Adrenal gland (tissue), 9 donors: ENCODE measurements at regions not wholly inside any gene's neighbourhood (a gene's known extent, or its start where the extent isn't known, plus 50 kb on each side); places are given as distances from the start of the nearest gene placed in this dataset.

Source experiments
- DNase-seq, 7 donors: peaks; one replicate each; pipeline ENCODE4 v3.0.0-alpha.2; 2019 to 2020
- H3K27ac ChIP-seq, 5 donors: fragments of 200-600 bp; sonication (generic) in 4 of 5; 1 replicate in 3 of 5; 2 replicates in 2 of 5; pipeline versions ENCODE4 v1.5.1 to v1.8.0; 2016 to 2020; ENCODE audit warnings: mild to moderate bottlenecking in 1 of 5
- H3K27me3 ChIP-seq: fragments of 200-600 bp; 2 replicates; pipeline ENCODE4 v1.8.0; 2021
- H3K36me3 ChIP-seq, 2 donors: fragments of 200-600 bp; replicated peaks in 1 of 2; 1 replicate in 1 of 2; 2 replicates in 1 of 2; pipeline versions ENCODE4 v1.5.1 to v1.8.0; 2018 to 2022
- H3K4me1 ChIP-seq, 2 donors: fragments of 200-600 bp; replicated peaks in 1 of 2; 1 replicate in 1 of 2; 2 replicates in 1 of 2; pipeline versions ENCODE4 v1.5.1 to v1.8.0; 2018 to 2021
- H3K4me3 ChIP-seq, 4 donors: fragments of 200-600 bp; sonication (generic) in 3 of 4; one replicate each; pipeline ENCODE4 v1.5.1; 2016 to 2018
- H3K9me3 ChIP-seq, 3 donors: fragments of 200-600 bp; sonication (generic) in 1 of 3; replicated peaks in 1 of 3; 1 replicate in 2 of 3; 2 replicates in 1 of 3; pipeline versions ENCODE4 v1.5.1 to v1.8.0; 2016 to 2021
- POLR2A ChIP-seq, 2 donors: fragments of 450-650 bp; IDR thresholded peaks; one replicate each; pipeline ENCODE4 v1.6.1; 2017; ENCODE audit warnings: antibody characterized with exemption in 2 of 2, mild to moderate bottlenecking in 2 of 2, moderate library complexity in 1 of 2
- WGBS, 4 donors: extraction: QIAGEN DNeasy Blood & Tissue Kit in 2 of 4; methylation state at CpG; one replicate each; pipeline versions ENCODE4 v1.1.5 to v1.1.7; 2013 to 2017; 5-methylcytosine and 5-hydroxymethylcytosine counted together
- intact Hi-C, 2 donors: fragments of 100-400 bp; cut with DNase I; formaldehyde crosslinking; loops; one replicate each; pipeline versions ENCODE4 v1.14.1 to v1.15.0; 2022 to 2023
- TF ChIP-seq, protein P1 (sequence below), 6 experiments: fragments of 450-650 bp in 4 of 6; fragments of 200-600 bp in 2 of 6; sonication (generic) in 1 of 6; IDR thresholded peaks; 1 replicate in 5 of 6; 2 replicates in 1 of 6; pipeline versions ENCODE4 v1.5.1 to v1.8.0; 2016 to 2021; ENCODE audit warnings: antibody characterized with exemption in 6 of 6, mild to moderate bottlenecking in 2 of 6, moderate library complexity in 1 of 6
- donor health status: healthy with polysubstance abuse.
- donor health status: Bipolar disorder and iron deficiency.
- donor health status: DM: yes; HTN: yes; CAD: no.
- donor health status: DM: no; HTN: no; CAD: no.
- donor health status: DM: no; HTN: no; CAD: no.

- 84 to 100% (median 91%) methylated on average over 1 of the region's 1 CpG for WGBS, 4 donors
- H3K4me1 ChIP-seq: peaks cover 0 to 5% of the 10 kb centered on the region in 2 donors
- H3K9me3 ChIP-seq: no peaks in the 10 kb centered on the region
- H3K36me3 ChIP-seq: no peaks in the 10 kb centered on the region
- intact Hi-C loops: no loop called here
- H3K4me3 ChIP-seq: no peak overlapping the region
- DNase-seq: no peak
- no peak overlapping the region for H3K27ac ChIP-seq
- TF ChIP-seq, protein P1, sequence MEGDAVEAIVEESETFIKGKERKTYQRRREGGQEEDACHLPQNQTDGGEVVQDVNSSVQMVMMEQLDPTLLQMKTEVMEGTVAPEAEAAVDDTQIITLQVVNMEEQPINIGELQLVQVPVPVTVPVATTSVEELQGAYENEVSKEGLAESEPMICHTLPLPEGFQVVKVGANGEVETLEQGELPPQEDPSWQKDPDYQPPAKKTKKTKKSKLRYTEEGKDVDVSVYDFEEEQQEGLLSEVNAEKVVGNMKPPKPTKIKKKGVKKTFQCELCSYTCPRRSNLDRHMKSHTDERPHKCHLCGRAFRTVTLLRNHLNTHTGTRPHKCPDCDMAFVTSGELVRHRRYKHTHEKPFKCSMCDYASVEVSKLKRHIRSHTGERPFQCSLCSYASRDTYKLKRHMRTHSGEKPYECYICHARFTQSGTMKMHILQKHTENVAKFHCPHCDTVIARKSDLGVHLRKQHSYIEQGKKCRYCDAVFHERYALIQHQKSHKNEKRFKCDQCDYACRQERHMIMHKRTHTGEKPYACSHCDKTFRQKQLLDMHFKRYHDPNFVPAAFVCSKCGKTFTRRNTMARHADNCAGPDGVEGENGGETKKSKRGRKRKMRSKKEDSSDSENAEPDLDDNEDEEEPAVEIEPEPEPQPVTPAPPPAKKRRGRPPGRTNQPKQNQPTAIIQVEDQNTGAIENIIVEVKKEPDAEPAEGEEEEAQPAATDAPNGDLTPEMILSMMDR (IDR thresholded peaks at IDR 0.05): no peak
- no peak for TF ChIP-seq POLR2A (IDR thresholded peaks at IDR 0.05)
- no peaks in the 10 kb centered on the region for H3K27me3 ChIP-seq
Observed at GRCh38 chr14:53493860-53494259, 340.7 kb upstream of the DDHD1 start.

DNA sequence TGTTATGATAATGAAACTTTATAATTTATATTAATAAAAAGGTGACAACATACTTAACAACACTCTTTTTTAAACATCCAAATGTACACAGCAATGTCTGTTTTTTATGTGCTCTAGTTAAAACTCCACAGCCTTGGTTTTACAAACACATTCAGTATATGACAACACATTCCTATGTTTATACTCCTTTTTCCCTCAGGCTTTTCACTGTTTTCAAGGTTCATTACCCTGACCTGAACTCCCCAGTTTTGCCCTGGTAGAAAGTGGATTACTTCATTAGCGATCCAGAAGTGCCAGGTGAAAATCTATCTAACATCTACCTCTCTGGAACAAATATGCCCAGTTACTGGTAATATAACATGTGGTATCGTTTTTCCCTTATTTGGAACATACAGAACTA lies 340.2 kb upstream of the DDHD1 start:
- Histone ChIP-seq H3K36me3 (no peaks in the 10 kb centered on the region), H3K27ac (no peak overlapping the region), H3K4me1 (peaks cover 0 to 5% of the 10 kb centered on the region in 2 donors), H3K9me3 (no peaks in the 10 kb centered on the region), H3K4me3 (no peak overlapping the region), H3K27me3 (no peaks in the 10 kb centered on the region)
- TF ChIP-seq POLR2A (IDR thresholded peaks at IDR 0.05): no peak
- TF ChIP-seq, protein P1 (IDR thresholded peaks at IDR 0.05): no peak
- WGBS, 4 donors: 80 to 91% (median 85%) methylated on average over 2 of the region's 2 CpGs
- DNase-seq: no peak
- intact Hi-C loops: no loop called here

GRCh38 chr14:53491884-53492277 lies 338.8 kb upstream of the DDHD1 start:
- DNase-seq: no peak
- Histone ChIP-seq H3K9me3 (no peaks in the 10 kb centered on the region), H3K4me3 (no peak overlapping the region), H3K36me3 (no peaks in the 10 kb centered on the region), H3K4me1 (peaks cover 0 to 5% of the 10 kb centered on the region in 2 donors), H3K27me3 (no peaks in the 10 kb centered on the region), H3K27ac (no peak overlapping the region)
- TF ChIP-seq, protein P1 (IDR thresholded peaks at IDR 0.05): no peak
- no peak for TF ChIP-seq POLR2A (IDR thresholded peaks at IDR 0.05)
- WGBS, 4 donors: 83 to 90% (median 87%) methylated on average over 5 of the region's 5 CpGs
- intact Hi-C loops: no loop called here

DNA sequence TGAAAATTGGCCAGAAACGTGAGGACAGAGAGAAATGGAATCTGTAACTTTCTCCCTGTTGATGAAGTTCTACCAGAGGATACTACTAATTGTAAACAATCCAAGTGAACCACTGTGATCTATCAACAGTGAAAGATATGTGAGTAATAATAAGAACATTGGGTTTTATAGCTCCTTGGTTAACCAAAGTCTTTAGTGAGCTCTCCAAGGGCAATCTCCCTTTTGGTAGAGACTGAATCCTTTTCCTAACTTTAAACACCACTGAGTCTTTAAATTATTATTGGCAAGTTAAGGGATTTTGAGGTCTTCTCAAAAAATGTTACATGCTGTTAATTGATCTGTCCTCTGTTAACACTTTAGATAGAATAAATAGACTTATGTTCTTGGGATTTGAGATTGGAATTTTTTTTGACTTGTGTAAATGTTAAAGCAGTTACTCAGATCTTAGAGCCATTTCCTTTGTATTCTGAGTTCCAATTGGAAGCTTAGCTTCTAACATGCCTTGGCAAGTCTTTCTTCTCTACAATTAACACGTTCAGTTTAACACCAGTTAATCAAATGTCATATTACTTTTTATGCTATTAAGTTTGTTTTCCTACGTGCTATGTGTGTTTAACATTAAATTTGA lies 338.2 kb upstream of the DDHD1 start:
- Histone ChIP-seq H3K4me3 (no peak overlapping the region), H3K36me3 (no peaks in the 10 kb centered on the region), H3K27ac (no peak overlapping the region), H3K27me3 (no peaks in the 10 kb centered on the region), H3K4me1 (peaks cover 0 to 5% of the 10 kb centered on the region in 2 donors), H3K9me3 (no peaks in the 10 kb centered on the region)
- DNase-seq: no peak
- TF ChIP-seq, protein P1 (IDR thresholded peaks at IDR 0.05): no peak
- no peak for TF ChIP-seq POLR2A (IDR thresholded peaks at IDR 0.05)
- intact Hi-C loops: no loop called here
- WGBS, 4 donors: 71 to 83% (median 73%) methylated on average over 3 of the region's 3 CpGs
